Activated gamma-delta T cell treated with Interleukin-2 at 50 U/mL for 16 hours (primary cell): ENCODE measurements at regions not wholly inside any gene's neighbourhood (a gene's known extent, or its start where the extent isn't known, plus 50 kb on each side); places are given as distances from the start of the nearest gene placed in this dataset.
"Not testable (repeated sequence)": the region's sequence is repeated elsewhere in the genome, so short reads cannot be mapped to it uniquely, and the experiment has no call there.

ENCODE experiments used
- DNase-seq: peaks from one replicate; pipeline ENCODE4 v3.0.0-alpha.2; 2020

DNA sequence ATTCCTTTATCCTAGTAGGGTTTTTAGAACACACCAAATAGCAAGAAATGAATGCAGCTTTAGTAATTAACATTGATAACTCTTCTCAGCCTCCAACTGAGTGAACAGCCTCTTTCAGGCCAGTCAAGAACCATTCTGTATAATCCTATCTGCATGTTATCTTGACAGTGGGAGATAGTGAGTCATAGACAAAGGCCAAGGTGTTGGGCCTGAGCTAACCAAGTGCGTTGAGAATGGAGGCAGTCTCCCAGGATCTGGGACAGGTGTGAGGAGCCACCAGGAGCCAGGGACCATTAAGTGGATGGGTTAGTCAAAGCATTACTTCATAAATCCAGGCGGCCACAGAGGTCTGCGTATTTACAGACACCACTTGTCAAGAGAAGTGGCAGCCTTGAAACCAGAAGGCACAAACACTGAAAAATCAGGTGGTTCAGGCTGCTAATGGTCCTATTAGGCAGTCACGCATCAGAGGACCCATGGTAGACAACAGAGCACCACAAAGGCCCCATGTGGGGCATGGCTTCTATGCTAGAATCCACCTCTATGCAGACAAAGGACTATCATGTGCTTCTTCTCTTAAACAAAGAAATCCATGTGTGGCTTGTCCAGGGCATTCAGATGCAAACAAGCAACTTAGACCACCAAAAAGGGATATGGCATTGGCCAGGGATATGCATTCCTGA, 409.7 kb upstream of the PIK3R1 start:
- no peak for DNase-seq

DNA sequence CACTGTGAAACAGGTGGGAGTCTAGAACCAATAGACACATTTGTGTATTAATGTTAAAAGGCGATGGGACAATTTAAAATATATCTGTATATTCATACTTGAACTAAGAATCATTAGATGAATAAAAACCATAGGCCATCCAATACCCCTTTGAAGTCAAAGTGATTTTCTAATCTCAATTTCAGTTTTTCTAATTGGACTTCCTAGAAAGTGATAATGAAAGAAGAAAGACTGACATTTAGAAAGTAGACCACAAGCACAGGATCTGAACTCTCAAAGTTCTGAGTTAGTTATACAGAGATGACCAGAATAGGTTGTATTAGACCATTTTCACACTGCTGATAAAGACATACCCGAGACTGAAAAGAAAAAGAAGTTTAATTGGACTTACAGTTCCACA, 412.8 kb upstream of the PIK3R1 start:
- no peak for DNase-seq

DNA sequence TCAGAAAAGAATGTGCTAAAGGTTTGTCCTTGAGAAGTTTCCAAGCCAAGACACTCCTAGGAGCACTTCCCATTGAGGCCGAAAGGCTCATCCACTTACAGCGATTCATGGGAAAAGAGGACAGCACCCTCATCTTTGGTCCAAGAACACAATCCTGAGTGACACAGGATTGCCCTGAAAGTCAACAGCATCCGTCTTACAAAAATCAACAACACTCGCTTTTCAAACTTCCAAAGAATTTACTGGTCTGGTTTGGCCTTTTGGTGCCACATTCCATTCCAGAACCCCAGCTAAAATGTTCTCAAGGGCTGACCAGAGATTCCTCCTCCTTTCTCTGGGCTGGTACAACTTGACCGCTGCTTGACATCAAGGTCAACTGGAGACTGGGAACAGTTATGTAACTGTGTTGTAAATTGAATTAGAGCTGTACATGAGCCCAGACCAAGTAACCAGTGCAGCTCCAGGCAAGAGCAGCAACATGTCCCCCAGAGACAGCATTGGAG, 415.8 kb upstream of the PIK3R1 start:
- DNase-seq = no peak

DNA sequence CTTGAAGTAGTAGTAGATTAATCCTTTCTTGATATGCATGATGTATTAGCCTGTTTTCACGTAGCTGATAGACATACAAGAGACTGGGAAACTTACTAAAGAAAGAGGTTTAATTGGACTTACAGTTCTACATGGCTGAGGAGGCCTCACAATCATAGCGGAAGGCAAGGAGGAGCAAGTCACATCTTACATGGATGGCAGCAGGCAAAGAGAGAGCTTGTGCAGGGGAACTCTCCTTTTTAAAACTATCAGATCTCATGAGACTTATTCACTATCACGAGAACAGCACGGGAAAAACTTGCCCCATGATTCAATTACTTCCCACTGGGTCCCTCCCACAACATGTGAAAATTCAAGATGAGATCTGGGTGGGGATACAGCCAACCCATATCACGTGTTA, 417.1 kb upstream of the PIK3R1 start:
- not testable (repeated sequence) for DNase-seq

DNA sequence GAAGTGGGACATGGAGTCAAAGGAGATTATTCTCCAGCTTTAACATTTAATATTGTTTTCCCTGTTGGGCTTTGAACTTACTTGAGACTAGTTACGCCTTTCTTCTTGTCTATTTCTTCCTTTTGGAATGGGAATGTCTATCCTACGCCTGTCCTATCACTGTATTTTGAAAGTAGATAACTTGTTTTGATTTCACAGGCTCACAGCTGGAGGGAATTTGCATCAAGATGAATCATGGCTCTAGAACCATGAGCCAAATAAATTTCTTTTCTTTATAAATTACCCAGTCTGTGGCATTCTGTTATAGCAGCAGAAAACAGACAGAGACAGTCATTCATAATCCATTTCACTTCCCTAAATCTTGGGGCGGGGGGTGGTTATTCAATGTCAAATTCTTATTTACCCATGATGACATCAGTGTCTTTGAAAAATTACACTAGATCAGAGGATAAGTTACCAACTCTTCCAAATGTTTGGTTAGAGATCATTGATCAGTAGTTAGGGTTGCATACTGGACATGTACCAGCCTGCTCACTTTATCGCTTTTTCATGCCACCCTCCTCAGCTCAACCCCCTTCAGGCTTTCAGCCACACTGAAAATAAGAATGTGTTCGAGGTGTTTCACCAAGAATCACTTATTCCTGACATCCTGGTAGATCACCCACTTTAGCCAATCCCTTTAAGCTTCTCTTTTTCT, 419.6 kb upstream of the PIK3R1 start:
- no peak for DNase-seq

DNA sequence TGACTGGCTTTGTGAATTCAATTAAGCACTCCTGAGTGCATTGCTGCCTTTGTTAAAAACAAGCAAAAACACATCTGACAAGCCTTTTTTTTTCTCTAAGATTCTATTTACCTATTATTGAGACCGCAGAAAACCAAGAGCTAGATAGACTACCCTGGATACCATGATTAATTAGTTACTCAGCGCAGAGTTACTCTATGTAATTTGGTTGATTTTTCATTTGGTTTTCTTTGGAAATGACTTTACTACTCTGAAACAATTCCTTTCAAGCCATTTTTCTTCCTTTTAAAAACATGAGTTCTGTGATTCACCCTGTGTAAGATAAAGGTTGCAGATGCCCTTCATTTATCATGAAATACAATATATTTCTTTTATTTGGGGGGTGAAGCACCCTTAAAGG, 421.6 kb upstream of the PIK3R1 start:
- no peak for DNase-seq

DNA sequence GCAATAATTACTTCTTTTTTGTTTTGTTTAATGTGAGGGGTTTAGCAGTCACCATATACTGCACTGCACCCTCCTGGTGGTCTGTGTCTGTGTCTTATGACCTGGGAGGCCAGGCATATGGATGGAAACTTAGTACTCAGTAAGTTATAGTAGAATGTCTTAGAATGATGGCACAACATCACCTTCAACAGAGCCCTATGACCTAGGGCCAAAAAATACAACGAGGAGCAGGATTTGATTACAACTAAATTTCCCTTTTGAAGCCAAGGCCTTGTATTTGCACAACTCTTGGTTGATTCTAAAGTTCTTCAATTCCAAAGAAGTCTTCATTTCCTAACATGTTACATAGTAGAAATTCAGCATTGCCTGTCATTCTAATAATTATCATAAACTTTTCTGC, 422.1 kb upstream of the PIK3R1 start:
- no peak for DNase-seq

DNA sequence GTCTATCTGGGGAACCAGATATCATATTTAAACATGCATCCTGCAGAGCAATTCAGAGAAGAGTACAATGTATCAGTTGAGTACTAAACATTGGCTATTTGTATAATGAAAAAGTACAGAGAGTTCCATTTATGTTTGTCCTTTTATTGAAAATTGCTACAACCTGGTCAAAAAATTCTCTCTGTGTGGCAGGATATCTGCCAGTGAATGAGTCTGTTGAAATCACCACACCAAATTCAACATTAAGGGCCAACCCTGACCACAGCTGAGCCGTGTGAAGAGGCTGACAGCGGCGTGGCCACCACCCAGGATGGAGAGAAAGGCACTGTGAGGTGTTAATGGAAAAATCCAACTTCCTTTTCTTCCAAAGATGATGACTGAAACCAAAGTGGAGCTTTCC, 422.7 kb upstream of the PIK3R1 start:
- DNase-seq = no peak

DNA sequence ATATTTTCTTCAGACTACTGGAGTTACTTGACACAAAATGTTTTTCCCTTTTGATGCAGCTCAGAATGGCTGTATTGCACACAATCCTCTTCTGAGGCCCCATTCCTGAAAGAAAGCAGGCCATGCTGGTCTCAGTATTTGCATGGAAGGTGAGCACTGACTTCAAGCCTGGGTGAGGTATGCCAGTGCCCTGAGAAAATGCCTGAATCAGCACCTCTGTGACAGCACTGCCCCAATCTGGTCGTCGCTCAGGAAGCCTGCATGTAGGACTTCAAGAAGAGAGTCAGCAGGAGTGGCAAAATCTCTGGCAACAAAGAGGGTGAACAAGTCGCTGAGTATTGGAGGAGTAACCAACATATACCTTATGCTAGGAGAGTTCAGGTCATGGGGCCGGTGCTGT, 425.2 kb upstream of the PIK3R1 start:
- no peak for DNase-seq

DNA sequence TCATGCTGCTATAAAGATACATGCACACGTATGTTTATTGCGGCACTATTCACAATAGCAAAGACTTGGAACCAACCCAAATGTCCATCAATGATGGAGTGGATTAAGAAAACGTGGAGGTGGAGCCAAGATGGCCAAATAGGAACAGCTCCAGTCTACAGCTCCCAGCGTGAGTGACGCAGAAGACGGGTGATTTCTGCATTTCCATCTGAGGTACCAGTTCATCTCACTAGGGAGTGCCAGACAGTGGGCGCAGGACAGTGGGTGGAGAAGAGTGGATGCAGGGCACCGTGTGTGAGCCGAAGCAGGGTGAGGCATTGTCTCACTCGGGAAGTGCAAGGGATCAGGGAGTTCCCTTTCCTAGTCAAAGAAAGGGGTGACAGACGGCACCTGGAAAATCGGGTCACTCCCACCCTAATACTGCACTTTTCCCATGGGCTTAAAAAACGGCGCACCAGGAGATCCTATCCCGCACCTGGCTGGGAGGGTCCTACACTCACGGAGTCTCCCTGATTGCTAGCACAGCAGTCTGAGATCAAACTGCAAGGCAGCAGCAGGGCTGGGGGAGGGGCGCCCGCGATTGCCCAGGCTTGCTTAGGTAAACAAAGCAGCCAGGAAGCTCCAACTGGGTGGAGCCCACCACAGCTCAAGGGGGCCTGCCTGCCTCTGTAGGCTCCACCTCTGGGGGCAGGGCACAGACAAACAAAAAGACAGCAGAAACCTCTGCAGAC, 435.5 kb upstream of the PIK3R1 start:
- not testable (repeated sequence) for DNase-seq

DNA sequence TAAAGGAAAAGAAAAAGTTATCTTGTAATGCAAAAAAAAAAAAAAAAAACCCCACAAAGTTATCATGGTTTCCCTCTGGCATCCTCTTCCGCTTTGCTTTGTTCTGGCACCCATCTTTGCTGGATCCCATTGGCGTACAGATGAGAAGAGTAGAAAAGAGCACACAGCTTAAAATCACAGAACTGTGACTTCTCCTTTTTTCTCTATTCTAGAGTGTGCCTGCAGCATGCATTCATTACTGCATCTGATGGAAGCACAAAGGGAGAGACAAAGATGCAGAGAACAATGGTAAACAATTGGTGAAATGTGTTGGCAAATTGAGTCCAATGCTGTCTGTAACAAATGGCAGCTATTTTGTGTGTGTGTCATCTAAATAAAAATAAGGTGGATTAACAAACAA, 440.8 kb upstream of the PIK3R1 start:
- no peak for DNase-seq

DNA sequence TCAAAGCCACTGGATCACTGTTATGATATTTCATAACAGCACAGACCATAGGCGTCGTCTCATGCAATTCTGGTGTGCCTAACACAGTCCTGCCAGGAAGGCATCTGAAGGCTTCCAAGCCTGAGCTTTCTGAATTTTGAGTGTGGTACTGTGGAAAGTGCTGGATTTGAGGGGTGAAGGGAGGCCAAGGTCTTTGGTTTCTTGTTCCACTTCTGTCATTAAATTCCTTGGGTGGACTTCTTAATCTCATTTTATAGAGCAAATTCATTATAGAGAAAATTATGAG, 441.3 kb upstream of the PIK3R1 start:
- DNase-seq = no peak

DNA sequence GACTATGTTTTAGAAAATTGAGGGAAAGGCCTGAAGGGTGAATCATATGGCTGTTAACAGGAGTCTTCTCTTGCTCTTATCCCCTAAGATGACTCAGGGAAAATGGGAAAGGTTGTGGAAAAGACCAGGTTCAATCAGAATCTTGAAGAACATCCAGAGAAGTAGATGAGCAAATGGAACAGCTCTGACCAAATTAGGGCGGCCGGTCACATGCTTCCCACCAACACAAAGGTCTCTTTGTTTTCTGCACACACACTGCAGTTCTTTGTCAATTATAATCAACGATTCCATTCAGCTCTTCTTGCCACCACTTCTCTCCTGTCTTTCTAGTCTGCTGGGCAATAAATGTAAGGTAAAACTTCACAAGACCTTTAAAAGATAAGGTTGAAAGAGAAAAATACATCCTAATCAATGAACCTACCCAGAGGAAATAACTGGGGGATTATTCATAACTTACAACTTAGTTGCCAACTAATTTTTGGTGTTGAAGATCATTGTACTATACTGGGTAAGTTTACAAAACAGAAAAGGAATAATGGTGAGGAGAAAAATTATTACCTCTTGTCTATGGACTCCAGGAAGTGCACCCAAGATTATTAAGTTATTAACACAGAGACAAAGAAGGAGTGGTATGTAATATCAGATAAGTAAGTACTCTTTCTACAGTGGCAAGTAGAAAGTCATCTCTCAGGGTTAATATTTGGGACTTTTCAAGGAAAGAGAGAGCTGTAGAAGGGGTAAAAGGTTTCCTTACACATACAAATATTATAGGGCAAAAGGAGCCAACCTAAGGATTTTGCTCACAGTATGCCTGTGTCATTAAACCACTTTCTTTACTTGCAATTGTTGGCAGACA, 441.9 kb upstream of the PIK3R1 start:
- no peak for DNase-seq

DNA sequence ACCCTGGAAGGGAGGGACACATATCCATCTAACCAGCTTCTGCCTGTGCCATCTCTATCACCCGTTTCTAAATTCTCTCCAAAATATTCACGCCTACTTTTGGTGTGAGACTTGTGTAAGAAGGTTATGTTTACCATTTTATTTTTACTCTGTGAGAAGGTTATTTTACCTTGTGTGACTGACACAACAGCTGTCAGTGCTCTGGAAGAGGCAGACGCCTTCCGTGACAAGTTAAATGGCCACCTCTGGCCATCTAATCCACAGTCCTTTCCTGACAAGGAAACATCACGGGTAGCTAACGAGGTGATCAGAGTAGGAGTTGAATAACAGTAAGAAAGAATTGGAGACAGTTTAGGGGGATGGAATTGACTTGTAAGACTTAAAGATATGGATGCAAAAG, 443.8 kb upstream of the PIK3R1 start:
- DNase-seq = no peak

DNA sequence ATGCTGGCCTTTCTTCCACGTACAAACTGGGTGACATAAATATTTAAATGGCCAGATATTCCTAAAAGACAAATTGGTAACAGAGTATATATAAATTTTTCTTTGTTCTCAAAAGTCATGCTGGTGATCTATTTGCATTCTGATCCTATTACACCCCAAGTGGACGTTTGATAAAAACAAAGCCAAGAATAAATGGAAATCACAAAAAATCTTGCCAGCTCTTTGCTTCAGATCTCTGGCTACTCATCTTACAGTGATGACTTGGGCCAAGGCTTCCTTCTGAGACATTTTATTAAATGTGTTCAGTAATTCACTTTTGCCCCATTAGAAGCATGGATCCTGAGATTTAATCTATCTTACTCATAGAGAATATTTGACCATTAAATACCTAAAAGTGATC, 444.3 kb upstream of the PIK3R1 start:
- DNase-seq = no peak

DNA sequence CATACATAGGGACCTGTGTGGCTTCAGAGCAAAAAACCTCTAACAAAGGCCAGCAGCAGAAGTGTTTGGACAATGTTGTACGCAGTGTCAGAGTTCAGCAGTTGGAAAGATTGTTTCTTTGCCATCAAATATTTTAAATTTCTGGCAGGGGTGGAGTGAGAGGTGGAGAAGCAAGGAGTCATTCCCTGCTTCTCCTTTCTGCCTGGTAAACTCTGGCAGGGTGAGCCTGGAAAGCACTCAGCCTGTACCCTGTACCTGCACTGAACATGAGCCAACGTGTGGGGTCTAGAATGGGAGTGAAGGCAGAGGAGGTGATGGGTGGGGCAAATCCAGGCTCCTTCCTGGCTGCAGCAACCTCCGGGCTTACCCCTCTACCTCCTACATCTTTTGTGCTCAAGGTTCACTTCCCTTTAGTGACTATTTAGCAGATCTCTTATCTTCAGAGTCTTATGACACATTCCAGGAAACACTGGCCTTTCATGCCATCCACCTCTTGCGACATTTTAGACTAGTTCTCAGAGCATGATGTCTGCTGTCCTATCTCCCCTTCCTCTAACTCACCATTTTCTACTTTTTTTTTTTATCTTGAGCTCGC, 445.0 kb upstream of the PIK3R1 start:
- no peak for DNase-seq

DNA sequence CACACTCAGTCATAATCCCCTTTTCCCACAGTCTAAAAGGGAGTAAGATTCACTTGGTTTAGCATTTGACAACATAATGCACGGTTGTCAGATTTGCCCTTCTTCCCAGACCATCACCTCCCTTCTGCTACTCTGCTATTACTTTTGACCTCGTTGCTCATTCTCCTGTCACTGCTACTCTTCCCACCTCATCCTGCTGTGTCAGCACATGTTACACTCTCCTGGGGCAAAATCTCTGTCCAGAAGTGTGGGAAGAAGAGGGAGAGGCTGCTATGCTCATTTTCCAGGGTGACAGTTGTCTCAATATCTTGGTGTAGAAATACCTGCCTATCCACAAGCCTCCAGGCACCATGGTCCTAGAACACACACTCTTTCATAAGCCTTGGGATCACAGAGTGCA, 449.9 kb upstream of the PIK3R1 start:
- no peak for DNase-seq

DNA sequence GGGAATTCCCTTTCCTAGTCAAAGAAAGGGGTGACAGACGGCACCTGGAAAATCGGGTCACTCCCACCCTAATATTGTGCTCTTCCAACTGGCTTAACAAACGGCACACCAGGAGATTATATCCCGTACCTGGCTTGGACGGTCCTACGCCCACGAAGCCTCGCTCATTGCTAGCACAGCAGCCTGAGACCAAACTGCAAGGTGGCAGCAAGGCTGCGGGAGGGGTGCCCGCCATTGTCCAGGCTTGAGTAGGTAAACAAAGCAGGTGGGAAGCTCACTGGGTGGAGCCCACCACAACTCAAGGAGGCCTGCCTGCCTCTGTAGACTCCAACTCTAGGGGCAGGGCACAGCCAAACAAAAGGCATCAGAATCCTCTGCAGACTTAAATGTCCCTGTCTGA, 457.8 kb upstream of the PIK3R1 start:
- not testable (repeated sequence) for DNase-seq

DNA sequence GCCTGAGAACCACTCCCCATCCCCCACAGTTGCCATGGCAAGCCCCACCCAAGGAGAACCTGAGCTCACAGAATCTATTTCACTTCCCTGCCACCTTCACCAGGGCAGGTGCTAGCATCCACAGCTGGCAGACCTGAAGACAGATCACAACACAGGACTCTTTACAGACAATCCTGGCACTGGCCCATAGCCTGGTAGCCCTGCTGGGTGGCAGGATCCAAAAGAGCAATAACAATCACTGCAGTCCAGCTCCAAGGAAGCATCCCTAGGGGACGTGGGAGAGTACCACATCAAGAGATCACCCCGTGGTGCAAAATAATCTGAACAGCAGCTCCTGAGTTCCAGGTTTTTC, 463.2 kb upstream of the PIK3R1 start:
- no peak for DNase-seq

DNA sequence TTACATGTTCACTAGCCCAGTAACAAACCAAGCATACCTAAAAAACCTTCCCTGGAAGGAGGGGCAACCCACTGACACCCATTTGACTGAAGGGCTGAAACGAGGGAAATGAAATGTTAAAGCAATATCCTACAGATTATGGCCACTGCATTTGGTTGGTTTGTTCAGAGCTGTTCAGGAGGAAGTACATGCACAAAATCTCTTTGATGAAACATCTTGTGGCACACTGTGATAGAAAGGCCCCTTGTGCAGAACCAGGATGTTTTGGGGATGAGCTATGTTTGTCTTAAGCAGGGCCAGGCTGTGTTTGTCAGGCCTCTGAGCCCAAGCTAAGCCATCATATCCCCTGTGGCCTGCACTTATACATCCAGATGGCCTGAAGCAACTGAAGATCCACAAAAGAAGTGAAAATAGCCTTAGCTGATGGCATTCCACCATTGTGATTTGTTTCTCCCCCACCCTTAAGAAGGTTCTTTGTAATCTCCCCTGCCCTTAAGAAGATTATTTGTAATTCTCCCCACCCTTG, 467.3 kb upstream of the PIK3R1 start:
- no peak for DNase-seq

DNA sequence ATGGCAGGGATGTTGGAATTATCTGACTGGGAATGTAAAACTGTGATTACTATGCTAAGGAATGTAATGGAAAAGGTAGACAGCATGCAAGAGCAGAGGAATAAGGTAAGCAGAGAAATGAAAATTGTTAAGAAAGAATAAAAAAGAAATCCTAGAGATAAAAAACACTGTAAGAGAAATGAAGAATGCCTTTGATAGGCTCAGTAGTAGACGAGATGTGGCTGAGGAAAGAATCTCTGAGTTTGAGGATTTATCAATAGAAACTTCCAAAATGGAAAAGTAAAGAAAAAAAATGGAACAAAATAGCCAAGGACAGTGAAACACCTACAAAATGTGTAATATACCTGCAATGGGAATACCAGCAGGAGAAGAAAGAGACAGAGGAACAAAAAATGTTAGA, 468.5 kb upstream of the PIK3R1 start:
- DNase-seq = no peak

DNA sequence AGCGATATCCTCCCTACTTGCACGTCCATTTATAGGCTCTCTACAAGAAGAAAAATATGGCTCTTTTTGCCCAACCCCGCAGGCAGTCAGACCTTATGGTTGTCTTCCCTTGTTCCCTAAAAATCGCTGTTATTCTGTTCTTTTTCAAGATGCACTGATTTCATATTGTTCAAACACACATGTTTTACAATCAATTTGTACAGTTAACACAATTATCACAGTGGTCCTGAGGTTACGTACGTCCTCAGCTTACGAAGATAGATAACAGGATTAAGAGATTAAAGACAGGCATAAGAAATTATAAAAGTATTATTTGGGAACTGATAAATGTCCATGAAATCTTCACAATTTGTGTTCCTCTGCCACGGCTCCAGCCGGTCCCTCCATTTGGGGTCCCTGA, 468.9 kb upstream of the PIK3R1 start:
- DNase-seq = not testable (repeated sequence)

DNA sequence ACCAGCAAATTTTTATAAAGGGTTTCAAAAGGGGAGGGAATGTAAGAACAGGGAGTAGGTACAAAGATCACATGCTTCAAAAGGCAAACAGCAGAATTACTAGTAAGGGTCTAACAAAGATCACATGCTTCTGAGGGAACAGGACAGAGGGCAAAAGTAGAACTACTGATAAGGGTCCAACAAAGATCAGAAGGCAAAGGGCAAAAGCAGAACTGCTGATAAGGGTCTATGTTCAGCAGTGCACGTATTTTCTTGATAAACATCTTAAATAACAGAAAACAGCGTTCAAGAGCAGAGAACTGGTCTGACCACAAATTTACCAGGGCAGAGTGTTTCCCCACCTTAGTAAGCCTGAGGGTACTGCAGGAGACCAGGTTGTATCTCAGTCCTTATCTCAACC, 469.5 kb upstream of the PIK3R1 start:
- DNase-seq = no peak
